DMS53 (cell line): ENCODE measurements at regions not wholly inside any gene's neighbourhood (a gene's known extent, or its start where the extent isn't known, plus 50 kb on each side); places are given as distances from the start of the nearest gene placed in this dataset.
"Not testable (repeated sequence)": the region's sequence is repeated elsewhere in the genome, so short reads cannot be mapped to it uniquely, and the experiment has no call there.

Source experiments
- DNase-seq: peaks from one replicate; lab custom pipeline; 2025; lab: John Stamatoyannopoulos, UW

DNA sequence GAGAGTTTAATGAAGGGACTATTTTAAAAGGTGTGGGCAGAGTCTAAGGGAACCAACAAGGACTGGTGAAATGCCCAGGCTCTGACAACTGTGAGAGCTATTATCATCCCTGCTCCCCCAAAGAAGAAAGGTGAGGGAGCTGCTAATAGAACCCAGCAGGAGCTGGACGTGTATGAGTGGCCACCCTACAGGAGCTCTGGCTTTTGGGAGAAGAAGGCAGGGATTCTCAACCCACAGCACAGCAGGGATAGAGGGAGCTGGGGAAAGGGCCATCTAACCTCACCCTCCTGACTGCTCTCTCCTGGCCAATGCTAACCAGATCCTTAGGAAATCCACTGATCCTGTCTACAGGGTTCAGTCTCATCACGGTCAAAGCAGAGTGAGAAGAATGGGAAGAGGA lies 57.1 kb downstream of the GRIN2B start:
- no peak for DNase-seq

DNA sequence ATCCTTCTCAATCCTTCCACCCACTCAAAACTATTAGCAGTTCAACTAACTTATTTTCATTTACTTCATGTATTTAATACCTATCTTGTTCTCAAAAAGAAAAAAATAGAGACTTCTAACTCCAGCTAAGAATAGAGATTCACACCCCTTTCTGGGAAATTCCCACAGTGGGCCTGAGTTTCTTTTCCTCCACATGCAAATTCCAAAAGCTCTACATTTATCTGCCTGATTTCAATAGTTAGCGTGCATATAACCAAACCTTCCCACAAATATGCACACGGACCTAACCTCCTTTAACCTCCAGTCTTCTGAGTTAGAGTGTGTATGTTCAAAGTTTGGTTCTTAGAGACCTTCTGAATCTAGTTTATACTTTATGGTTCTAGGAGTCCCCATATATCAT lies 62.5 kb downstream of the GRIN2B start:
- no peak for DNase-seq

DNA sequence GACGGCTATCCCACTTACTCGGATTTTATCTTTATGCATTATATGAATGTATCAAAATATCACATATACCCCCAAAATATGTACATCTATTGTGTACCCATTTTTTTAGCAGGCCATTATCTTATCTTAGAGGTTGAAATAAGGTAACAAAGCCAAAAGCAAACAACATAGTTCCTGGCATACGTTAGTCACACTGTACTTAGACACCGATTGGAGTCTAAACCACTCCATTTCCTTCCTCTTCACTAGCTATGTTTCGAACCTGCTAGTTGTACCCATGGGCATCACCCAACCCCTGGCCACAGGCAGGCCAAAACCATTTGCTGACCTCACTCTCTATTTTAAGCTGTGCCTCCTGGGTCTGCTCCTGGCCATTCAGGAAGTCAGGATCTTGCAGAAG lies 66.3 kb downstream of the GRIN2B start:
- no peak for DNase-seq

- DNase-seq: no peak
These were observed 68.0 kb downstream of the GRIN2B start for GRCh38 chr12:13913371-13913770.

- no peak for DNase-seq
These were observed 69.4 kb downstream of the GRIN2B start for GRCh38 chr12:13911756-13912554.

GRCh38 chr12:13905794-13906193 lies 75.6 kb downstream of the GRIN2B start:
- no peak for DNase-seq

DNA sequence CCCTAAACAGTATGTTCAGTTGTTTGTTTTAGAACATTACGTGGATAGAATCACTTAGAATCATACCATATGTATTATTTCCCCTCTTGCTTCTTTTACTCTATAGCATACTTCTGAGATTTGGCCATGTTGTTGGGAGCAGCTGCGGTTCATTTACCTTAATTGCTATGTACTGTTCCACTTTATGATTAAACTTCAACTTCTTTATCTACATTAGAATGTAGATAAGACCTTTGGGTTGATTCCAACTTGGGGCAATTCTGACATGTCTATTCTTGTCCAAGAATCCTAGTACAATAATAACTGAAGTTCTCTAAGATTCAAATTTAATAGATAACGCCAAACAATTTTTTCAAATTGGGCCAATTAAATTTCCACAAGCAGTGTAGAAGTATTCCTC lies 80.7 kb downstream of the GRIN2B start:
- DNase-seq: no peak

GRCh38 chr12:13898387-13898786 lies 83.0 kb downstream of the GRIN2B start:
- not testable (repeated sequence) for DNase-seq

- no peak for DNase-seq
These were observed 83.6 kb downstream of the GRIN2B start for GRCh38 chr12:13897811-13898210.

DNA sequence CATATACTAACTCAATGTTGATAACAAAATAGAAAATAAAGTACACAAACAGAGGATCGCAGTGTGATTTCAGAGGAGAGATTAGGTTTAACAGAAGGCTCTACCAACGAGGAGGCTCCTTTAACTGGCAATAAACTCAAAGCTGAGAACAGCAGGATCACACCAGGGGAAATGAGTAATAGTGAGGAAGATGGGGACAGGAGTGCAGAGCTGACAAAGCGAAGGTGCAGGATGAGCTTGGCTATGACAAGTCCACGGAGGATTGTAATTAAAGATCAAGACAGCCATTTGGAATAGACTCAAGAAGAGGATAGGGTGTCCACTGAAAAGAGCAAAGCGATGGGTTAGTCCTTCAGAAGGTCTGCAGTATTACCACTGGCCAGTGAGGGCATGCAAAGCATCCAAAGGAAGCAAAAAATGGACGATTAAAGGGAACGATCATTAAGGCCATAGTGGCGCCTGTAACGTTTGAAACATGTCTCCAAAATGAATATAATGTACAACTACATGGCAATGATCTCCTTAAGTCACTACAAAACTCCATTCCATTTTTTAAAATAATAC lies 85.3 kb downstream of the GRIN2B start:
- no peak for DNase-seq

- DNase-seq: no peak
These were observed 89.5 kb downstream of the GRIN2B start for GRCh38 chr12:13891902-13892301.

GRCh38 chr12:13890943-13891342 lies 90.5 kb downstream of the GRIN2B start:
- DNase-seq: no peak

- no peak for DNase-seq
These were observed 93.5 kb downstream of the GRIN2B start for GRCh38 chr12:13887779-13888388.

- DNase-seq: no peak
These were observed 99.2 kb downstream of the GRIN2B start for GRCh38 chr12:13882176-13882575.

GRCh38 chr12:13880613-13881012 lies 100.8 kb downstream of the GRIN2B start:
- DNase-seq: no peak

DNA sequence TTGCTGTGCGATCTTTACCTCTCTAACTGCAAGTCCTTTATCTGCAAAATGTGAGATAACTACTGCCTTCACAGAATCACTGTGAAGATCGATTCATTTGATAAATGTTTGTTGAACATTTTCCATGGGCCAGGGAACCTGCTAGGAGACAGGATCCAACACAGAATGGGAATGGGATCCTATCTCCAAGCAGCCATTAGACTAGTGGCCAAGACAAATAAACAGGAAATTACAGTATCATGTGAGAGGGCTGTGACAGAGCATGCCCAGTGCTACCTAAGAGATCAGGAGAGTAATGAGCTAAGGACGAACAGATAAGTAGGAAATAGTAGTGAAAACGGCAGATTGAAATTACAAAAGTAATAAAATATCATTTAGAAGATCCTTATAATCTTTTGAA lies 105.7 kb downstream of the GRIN2B start:
- DNase-seq: peak; percentile 28

DNA sequence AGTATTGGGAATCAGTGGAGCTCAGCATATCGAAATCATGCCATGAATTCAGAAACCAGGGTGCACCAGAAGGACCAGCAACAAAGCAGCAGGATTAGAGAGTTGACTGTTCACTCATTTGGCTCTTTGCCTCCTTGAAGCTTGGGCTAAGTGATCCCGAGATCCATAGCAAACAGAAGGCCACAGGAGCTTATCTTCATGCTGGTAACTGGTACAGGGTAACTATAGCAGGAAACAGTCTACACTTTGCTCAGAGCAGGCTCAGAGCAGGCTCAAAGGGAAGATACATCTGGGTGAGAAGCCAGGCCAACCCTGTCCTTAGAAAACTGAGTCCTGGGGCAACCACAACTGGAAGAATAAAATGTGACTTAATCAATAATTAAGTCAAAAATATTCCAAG lies 111.1 kb downstream of the GRIN2B start:
- no peak for DNase-seq

DNA sequence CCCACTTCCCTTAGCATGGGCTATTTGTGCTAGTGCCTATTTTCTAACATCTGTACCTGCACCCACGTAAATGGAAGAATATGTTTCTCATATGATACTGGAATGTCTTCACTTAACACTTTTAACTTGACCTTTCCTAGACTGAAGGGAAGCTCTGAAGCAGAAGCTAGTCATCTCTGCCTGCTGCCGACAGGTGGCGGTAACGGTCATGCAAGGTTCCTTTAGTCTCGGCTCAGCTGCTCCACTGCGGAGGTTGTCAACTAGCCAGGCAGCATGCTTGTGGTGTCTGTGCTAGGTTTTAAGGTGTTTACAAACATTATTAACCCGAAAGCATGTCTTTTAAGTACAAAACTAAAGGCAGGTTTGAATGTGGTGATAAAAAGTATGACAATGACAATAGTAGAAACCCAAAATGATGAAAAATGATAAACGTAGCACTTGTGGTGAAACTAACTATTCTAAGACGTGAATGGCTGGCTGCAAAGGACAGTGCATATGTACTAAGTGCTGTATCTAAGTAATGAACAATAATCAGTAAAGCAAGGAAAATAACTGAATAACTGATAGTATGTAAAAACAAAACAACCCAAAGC lies 117.2 kb downstream of the GRIN2B start:
- DNase-seq: peak; percentile 95

DNA sequence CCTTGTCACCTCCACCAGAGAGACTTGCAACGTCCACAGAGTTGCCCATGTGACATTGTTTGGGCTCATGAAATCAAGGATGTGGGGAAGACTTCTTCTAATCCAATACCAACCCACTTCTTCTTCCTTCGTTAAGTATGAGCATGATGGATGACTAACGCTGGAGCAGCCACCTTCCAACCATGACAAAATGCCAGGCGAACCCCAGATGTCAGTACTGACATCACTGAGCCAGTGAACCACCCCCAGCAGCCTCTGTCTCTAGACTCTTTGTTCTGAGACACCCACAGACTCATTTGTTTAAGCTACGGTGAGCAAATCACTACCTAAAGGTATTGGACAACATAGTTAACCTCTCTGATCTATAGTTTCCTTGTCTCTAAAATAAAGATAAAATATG lies 123.7 kb downstream of the GRIN2B start:
- no peak for DNase-seq

GRCh38 chr12:13853471-13853870 lies 127.9 kb downstream of the GRIN2B start:
- no peak for DNase-seq

- DNase-seq: peak; percentile 77
These were observed 129.6 kb downstream of the GRIN2B start for GRCh38 chr12:13851828-13852227.

DNA sequence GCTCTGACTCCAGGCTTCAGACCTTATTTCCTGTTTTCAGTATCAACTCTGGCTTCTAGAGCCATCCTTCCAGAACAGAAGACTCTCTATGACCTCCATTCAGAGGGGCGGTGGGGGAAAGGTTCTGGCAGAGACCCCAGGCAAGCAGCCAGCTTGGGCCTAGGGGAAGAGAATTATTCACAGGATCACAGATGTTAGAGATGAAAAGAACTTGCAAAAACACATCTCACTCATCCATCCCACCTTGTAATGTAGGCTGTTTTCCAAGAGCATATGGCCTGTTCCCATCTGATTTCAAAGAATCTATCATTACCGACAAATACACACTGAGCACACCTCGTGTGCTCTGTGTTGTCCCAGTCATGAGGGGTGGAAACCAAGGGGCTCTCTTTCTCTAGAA lies 131.9 kb downstream of the GRIN2B start:
- DNase-seq: no peak

DNA sequence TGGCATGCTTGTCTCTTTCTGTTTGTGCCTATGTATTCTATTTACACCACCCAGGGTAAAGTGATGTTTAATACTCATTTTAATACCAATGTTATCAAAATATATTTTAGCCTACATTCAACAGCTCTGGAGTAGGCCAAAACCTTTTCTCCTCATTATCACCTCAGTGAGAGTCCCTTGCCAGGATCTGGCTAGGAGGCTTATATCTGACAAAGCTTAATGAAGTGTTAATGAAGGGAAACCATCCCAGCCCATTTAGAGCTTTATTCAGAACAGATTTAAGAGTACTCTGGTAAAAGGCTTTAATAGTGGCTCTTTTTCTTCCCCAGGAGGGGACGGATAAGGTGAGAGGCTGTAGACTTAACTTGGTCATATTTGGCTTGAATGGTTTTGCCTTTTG lies 137.6 kb downstream of the GRIN2B start:
- DNase-seq: no peak
